ENCODE measurements at regions not wholly inside any gene's neighbourhood (a gene's known extent, or its start where the extent isn't known, plus 50 kb on each side); places are given as distances from the start of the nearest gene placed in this dataset.

GRCh38 chr3:176328198-176328597 is 869.1 kb downstream of the TBL1XR1 start:
- Mint-ChIP-seq H3K27me3 (ENCODE audit: low read depth) (no peaks in the 10 kb centered on the region), H3K9me3 (no peaks in the 10 kb centered on the region), H3K27ac (peak overlapping the region; percentile 94), H3K4me1 (peaks cover 70% of the 10 kb centered on the region), H3K36me3 (peaks cover 39% of the 10 kb centered on the region), H3K4me3 (peak overlapping the region; percentile 94)
- ATAC-seq (peak; percentile 72), DNase-seq (ENCODE audit: low spot score) (no peak)
- CTCF ChIA-PET, result no interaction called here
- POLR2A ChIA-PET, result no interaction called here
- TF ChIP-seq AFF4 (CRISPR knock-in tag; IDR thresholded peaks at IDR 0.05; ENCODE audit: borderline replicate concordance), result no peak
- no peak for TF ChIP-seq NFYB (CRISPR knock-in tag; conservative IDR thresholded peaks at IDR 0.05; ENCODE audit: low read depth)
- no peak for TF ChIP-seq ZBTB43 (CRISPR knock-in tag; IDR thresholded peaks at IDR 0.05)
- no peak for TF ChIP-seq ATF1 (CRISPR knock-in tag; IDR thresholded peaks at IDR 0.05)
- TF ChIP-seq NFE2L1 (CRISPR knock-in tag; IDR thresholded peaks at IDR 0.05), result no peak
- TF ChIP-seq TEAD1 (CRISPR knock-in tag; IDR thresholded peaks at IDR 0.05), result no peak
- no peak for TF ChIP-seq ESRRA (CRISPR knock-in tag; IDR thresholded peaks at IDR 0.05; ENCODE audit: borderline replicate concordance)
- TF ChIP-seq ATF3 (CRISPR knock-in tag; conservative IDR thresholded peaks at IDR 0.05), result no peak
- no peak for TF ChIP-seq ATF2 (CRISPR knock-in tag; IDR thresholded peaks at IDR 0.05; ENCODE audit: borderline replicate concordance, low read depth)
- no peak for TF ChIP-seq SMAD4 (CRISPR knock-in tag; IDR thresholded peaks at IDR 0.05)
- TF ChIP-seq ZNF317 (CRISPR knock-in tag; IDR thresholded peaks at IDR 0.05; ENCODE audit: borderline replicate concordance, low read depth), result no peak
- no peak for TF ChIP-seq MYBL2 (CRISPR knock-in tag; IDR thresholded peaks at IDR 0.05)
- no peak for TF ChIP-seq RELA (CRISPR knock-in tag; IDR thresholded peaks at IDR 0.05; ENCODE audit: borderline replicate concordance)
- TF ChIP-seq TP53 (CRISPR knock-in tag; IDR thresholded peaks at IDR 0.05), result no peak
- no peak for TF ChIP-seq JUN (CRISPR knock-in tag; IDR thresholded peaks at IDR 0.05)
- no peak for TF ChIP-seq NR3C1 (CRISPR knock-in tag; conservative IDR thresholded peaks at IDR 0.05; ENCODE audit: low read depth)
- no peak for TF ChIP-seq SP1 (CRISPR knock-in tag; conservative IDR thresholded peaks at IDR 0.05)
- no peak for TF ChIP-seq CTCF (IDR thresholded peaks at IDR 0.05)
- TF ChIP-seq ARID4B (CRISPR knock-in tag; IDR thresholded peaks at IDR 0.05; ENCODE audit: borderline replicate concordance), result no peak
- no peak for TF ChIP-seq RORB (CRISPR knock-in tag; IDR thresholded peaks at IDR 0.05)

All from WTC11 (cell line).